Epithelial cell of esophagus (primary cell): ENCODE measurements at regions not wholly inside any gene's neighbourhood (a gene's known extent, or its start where the extent isn't known, plus 50 kb on each side); places are given as distances from the start of the nearest gene placed in this dataset.

Source experiments
- DNase-seq: peaks from one replicate; pipeline ENCODE4 v3.0.0; 2010; ENCODE audit warnings: low read depth
- H3K4me3 ChIP-seq: 2 replicates; pipeline ENCODE4 v1.5.1; 2011; ENCODE audit warnings: mild to moderate bottlenecking, low read length, control low read depth
- TF ChIP-seq, protein P1 (sequence below): IDR thresholded peaks from 2 replicates; pipeline ENCODE4 v1.5.1; 2011; ENCODE audit warnings: low read depth, mild to moderate bottlenecking, low read length, control low read depth, inconsistent platforms; ENCODE audit not compliant: insufficient read depth; ENCODE audit errors: missing control alignments

DNA sequence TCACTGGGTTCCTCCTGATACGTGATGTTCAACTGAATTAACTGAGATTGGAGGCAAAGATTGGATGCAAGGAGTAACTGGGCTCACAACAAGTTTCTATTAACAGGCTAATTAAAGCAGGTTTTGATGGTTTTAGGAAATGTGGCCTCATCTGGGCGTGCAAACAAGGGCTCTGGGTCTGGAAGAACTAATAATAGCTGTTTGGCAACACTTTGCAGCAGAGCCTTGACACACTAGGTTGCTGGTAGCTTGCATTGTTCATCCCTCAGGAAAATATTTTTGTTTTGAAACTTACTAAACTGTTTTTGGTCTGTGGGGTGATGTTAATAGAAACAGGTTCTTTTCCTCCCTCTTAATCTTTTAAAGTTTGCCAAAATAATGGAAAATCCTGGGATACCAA, 117.2 kb upstream of the CD93 start:
- no peak for DNase-seq
- H3K4me3 ChIP-seq, result no peak overlapping the region
- TF ChIP-seq, protein P1, sequence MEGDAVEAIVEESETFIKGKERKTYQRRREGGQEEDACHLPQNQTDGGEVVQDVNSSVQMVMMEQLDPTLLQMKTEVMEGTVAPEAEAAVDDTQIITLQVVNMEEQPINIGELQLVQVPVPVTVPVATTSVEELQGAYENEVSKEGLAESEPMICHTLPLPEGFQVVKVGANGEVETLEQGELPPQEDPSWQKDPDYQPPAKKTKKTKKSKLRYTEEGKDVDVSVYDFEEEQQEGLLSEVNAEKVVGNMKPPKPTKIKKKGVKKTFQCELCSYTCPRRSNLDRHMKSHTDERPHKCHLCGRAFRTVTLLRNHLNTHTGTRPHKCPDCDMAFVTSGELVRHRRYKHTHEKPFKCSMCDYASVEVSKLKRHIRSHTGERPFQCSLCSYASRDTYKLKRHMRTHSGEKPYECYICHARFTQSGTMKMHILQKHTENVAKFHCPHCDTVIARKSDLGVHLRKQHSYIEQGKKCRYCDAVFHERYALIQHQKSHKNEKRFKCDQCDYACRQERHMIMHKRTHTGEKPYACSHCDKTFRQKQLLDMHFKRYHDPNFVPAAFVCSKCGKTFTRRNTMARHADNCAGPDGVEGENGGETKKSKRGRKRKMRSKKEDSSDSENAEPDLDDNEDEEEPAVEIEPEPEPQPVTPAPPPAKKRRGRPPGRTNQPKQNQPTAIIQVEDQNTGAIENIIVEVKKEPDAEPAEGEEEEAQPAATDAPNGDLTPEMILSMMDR, result no peak

DNA sequence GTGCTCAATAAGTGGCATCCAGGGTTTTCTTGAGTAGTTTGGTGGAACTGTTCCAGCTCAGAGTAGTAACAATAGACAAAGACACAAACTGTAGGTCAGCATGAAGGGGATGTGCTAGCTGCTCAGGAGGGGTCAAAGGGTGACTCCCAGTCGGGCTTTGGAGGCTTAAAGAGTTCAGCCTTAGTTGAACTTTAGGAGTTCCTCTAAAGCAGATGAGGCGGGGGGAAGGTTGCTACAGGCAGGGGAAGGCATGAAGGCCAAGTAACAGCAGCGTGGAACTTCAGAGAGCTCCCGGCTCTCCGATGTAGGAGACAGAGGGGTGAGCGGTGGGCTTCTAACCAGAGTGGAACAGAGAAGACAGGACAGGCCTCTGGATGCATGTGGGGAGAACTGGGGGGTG, 115.5 kb upstream of the CD93 start:
- TF ChIP-seq, protein P1, result no peak
- no peak for DNase-seq
- H3K4me3 ChIP-seq, result no peak overlapping the region

DNA sequence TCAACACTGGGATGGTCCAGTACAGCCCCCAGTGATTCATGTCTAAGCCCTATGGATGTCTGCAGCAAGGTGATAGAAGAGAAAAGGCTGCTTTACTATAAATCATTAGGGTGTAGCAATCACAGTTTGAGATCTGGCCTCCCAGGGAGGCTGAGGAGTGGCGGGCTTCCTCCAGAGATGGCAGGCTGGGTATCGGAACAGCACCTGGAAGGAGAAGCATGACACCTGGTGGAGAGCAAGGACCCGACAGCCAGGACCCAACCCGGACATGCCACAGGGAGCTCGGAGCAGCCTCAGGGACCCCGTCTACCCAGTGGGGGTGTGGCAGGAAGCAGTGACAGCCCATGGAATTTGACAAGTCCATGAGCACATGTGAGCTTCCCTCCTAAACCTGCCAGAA, 114.8 kb upstream of the CD93 start:
- TF ChIP-seq, protein P1, result peak; percentile 82
- H3K4me3 ChIP-seq, result no peak overlapping the region
- peak; percentile 84 for DNase-seq

DNA sequence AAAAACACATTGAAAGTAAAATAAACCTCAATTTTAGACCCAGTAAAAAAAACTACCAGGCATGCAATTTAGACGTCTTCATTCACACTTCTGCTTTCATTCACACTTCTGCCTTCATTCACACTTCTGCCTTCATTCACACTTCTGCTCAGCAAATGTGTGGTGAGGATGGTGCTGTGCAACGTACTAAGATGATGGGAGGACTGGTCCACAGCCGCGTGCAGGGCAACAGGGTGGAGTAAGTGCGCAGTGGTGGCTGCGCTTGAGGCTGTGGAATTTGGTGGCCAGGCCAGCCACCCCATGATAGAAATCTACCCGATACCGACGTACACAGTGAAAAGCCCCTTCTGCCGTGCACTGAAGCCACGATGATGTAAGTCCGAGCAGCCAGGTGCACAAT, 114.3 kb upstream of the CD93 start:
- H3K4me3 ChIP-seq, result no peak overlapping the region
- TF ChIP-seq, protein P1, result no peak
- DNase-seq, result no peak

DNA sequence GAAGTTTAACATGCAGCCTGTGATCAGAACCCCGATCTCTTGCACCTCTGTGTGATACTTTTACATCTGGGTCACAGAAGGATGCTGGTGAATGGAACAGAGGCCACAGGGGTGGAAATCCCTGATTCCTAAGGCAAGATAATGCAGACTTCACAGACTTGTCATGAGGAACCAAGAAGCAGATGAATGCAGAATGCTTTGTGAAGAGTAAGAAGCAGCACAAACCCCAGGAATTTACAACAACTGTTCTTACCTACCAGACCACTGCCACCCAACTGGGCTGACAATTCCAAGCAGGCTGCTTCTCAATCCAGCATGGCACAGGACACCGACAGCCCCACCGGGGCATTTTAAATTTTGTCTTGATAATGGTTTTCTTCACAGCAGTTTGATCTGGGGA, 113.2 kb upstream of the CD93 start:
- TF ChIP-seq, protein P1, result no peak
- H3K4me3 ChIP-seq, result no peak overlapping the region
- no peak for DNase-seq

DNA sequence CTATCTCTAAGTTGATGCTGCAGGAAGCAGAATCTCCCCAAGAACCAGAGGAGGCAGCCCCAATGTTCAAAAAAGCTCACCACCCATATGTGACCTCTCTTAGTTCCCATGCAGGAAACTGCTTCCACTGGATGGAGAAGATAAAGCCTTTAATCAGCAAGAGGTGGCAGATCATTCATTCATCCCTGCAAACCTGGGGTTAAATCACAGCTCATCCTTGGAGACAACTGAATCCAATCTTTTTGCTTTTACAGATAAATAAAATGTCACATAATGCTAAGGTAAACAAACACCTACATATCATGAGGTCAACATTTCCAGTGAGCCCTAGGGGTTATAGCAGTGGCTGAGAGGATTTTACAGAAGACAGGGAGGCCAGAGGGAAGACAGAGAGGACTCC, 112.7 kb upstream of the CD93 start:
- DNase-seq, result no peak
- H3K4me3 ChIP-seq, result no peak overlapping the region
- TF ChIP-seq, protein P1, result no peak

DNA sequence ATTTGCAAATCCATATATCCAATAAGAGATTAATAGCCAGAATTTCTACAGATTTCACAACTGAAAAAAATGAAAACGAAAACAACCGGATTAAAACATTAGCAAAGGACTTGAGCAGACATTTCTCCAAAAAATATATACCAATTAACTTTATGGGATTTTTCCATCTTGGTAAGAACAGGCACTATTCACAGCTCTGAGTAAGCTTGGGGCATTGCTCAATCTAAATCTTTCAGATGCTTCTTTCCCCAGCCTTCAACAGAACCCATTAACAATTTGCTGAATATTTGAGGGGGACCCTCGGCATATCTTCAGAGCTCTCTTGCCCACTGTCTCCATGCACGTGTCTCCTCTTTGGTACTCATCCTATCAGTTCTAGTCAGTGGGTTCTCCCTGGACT, 111.7 kb upstream of the CD93 start:
- DNase-seq, result peak; percentile 38
- H3K4me3 ChIP-seq, result no peak overlapping the region
- TF ChIP-seq, protein P1, result no peak
